H9 (cell line): ENCODE measurements at regions not wholly inside any gene's neighbourhood (a gene's known extent, or its start where the extent isn't known, plus 50 kb on each side); places are given as distances from the start of the nearest gene placed in this dataset.

Source experiments
- DNase-seq: peaks from one replicate; pipeline ENCODE4 v3.0.0-alpha.2; 2017
- H2AFZ ChIP-seq: one replicate; pipeline ENCODE4 v1.6.1; 2013; ENCODE audit warnings: mild to moderate bottlenecking, low read length, control low read depth, moderate library complexity
- H2AK5ac ChIP-seq: 2 replicates; pipeline ENCODE4 v1.6.1; 2013; ENCODE audit warnings: low read length, control low read depth, mixed read lengths; ENCODE audit not compliant: insufficient read length
- H2BK120ac ChIP-seq: one replicate; pipeline ENCODE4 v1.6.1; 2013; ENCODE audit warnings: low read depth, mild to moderate bottlenecking, low read length, control low read depth, inconsistent platforms; ENCODE audit not compliant: poor library complexity, severe bottlenecking
- H2BK12ac ChIP-seq: 2 replicates; pipeline ENCODE4 v1.6.1; 2013; ENCODE audit warnings: low read length, control low read depth, mixed read lengths, low read depth; ENCODE audit not compliant: insufficient read length
- H2BK15ac ChIP-seq: 2 replicates; pipeline ENCODE4 v1.6.1; 2013; ENCODE audit warnings: low read depth, low read length, control low read depth
- H2BK20ac ChIP-seq: one replicate; pipeline ENCODE4 v1.6.1; 2013; ENCODE audit warnings: low read depth, mild to moderate bottlenecking, low read length, control low read depth, inconsistent platforms; ENCODE audit not compliant: poor library complexity, severe bottlenecking
- H2BK5ac ChIP-seq: 2 replicates; pipeline ENCODE4 v1.6.1; 2013; ENCODE audit warnings: low read length, control low read depth, mixed read lengths; ENCODE audit not compliant: insufficient read length
- H3K14ac ChIP-seq: 2 replicates; pipeline ENCODE4 v1.6.1; 2013; ENCODE audit warnings: low read length, control low read depth; ENCODE audit not compliant: insufficient read depth
- H3K18ac ChIP-seq: 2 replicates; pipeline ENCODE4 v1.6.1; 2013; ENCODE audit warnings: low read depth, mild to moderate bottlenecking, mixed read lengths, low read length, control low read depth; ENCODE audit not compliant: insufficient read length
- H3K23ac ChIP-seq: 2 replicates; pipeline ENCODE4 v1.6.1; 2013; ENCODE audit warnings: low read length, control low read depth, mixed read lengths, low read depth; ENCODE audit not compliant: insufficient read length
- H3K23me2 ChIP-seq: 2 replicates; pipeline ENCODE4 v1.6.1; 2013; ENCODE audit warnings: low read depth, mild to moderate bottlenecking, mixed read lengths, low read length, control low read depth; ENCODE audit not compliant: insufficient read length, poor library complexity, severe bottlenecking
- H3K27ac ChIP-seq: 2 replicates; pipeline ENCODE4 v1.5.1; 2013; ENCODE audit warnings: low read length, control low read depth, mixed read lengths, low read depth; ENCODE audit not compliant: insufficient read length
- H3K27me3 ChIP-seq: 2 replicates; pipeline ENCODE4 v1.6.1; 2013; ENCODE audit warnings: low read length, control low read depth, inconsistent platforms; ENCODE audit not compliant: insufficient read depth
- H3K4ac ChIP-seq: 2 replicates; pipeline ENCODE4 v1.6.1; 2013; ENCODE audit warnings: low read depth, mild to moderate bottlenecking, control low read depth, inconsistent platforms, low read length, moderate library complexity
- H3K4me1 ChIP-seq: 2 replicates; pipeline ENCODE4 v1.6.1; 2013; ENCODE audit warnings: low read length, control low read depth, inconsistent platforms; ENCODE audit not compliant: insufficient read depth
- H3K4me2 ChIP-seq: 2 replicates; pipeline ENCODE4 v1.6.1; 2013; ENCODE audit warnings: low read length, control low read depth, mixed read lengths; ENCODE audit not compliant: insufficient read length, insufficient read depth
- H3K56ac ChIP-seq: 2 replicates; pipeline ENCODE4 v1.6.1; 2013; ENCODE audit warnings: low read depth, mild to moderate bottlenecking, mixed read lengths, low read length, control low read depth; ENCODE audit not compliant: insufficient read length
- H3K79me1 ChIP-seq: 2 replicates; pipeline ENCODE4 v1.6.1; 2013; ENCODE audit warnings: low read depth, mild to moderate bottlenecking, moderate library complexity, low read length, control low read depth, inconsistent platforms; ENCODE audit not compliant: insufficient read depth, poor library complexity, severe bottlenecking
- H3K79me2 ChIP-seq: 2 replicates; pipeline ENCODE4 v1.6.1; 2013; ENCODE audit warnings: low read length, control low read depth, inconsistent platforms; ENCODE audit not compliant: insufficient read depth
- H3K9ac ChIP-seq: 2 replicates; pipeline ENCODE4 v1.6.1; 2013; ENCODE audit warnings: low read length, control low read depth, mixed read lengths; ENCODE audit not compliant: insufficient read length; ENCODE audit errors: extremely low read depth
- H3K9me3 ChIP-seq: one replicate; pipeline ENCODE4 v1.6.1; 2013; ENCODE audit warnings: low read depth, low read length, inconsistent platforms; ENCODE audit not compliant: control insufficient read depth
- H3T11ph ChIP-seq: one replicate; pipeline ENCODE4 v1.6.1; 2013; ENCODE audit warnings: mild to moderate bottlenecking, low read length, control low read depth, inconsistent platforms
- H4K20me1 ChIP-seq: one replicate; pipeline ENCODE4 v1.6.1; 2013; ENCODE audit not compliant: control insufficient read depth, insufficient read length, insufficient read depth
- H4K5ac ChIP-seq: 2 replicates; pipeline ENCODE4 v1.6.1; 2013; ENCODE audit warnings: low read depth, mild to moderate bottlenecking, mixed read lengths, low read length, control low read depth; ENCODE audit not compliant: insufficient read length
- H4K8ac ChIP-seq: replicated peaks from 2 replicates; pipeline ENCODE4 v1.6.1; 2013; ENCODE audit warnings: low read length, control low read depth, mixed read lengths, low read depth; ENCODE audit not compliant: insufficient read length
- H4K91ac ChIP-seq: 2 replicates; pipeline ENCODE4 v1.6.1; 2013; ENCODE audit warnings: low read depth, mild to moderate bottlenecking, moderate library complexity, mixed read lengths, low read length, control low read depth; ENCODE audit not compliant: insufficient read length
- H3K27ac Mint-ChIP-seq, 3 experiments: 2 replicates in 2 of 3; 3 replicates in 1 of 3; pipeline ENCODE4 v1.8.0; 2020 to 2021; ENCODE audit warnings: mixed read lengths in 3 of 3, mild to moderate bottlenecking in 1 of 3, moderate library complexity in 1 of 3
- H3K27me3 Mint-ChIP-seq: 2 replicates; pipeline ENCODE4 v1.8.0; 2021; ENCODE audit warnings: low read depth, mild to moderate bottlenecking, moderate library complexity, mixed read lengths
- H3K36me3 Mint-ChIP-seq, 3 experiments: 2 replicates in 2 of 3; 3 replicates in 1 of 3; pipeline ENCODE4 v1.8.0; 2020 to 2021; ENCODE audit warnings: low read depth in 3 of 3, mixed read lengths in 3 of 3; ENCODE audit not compliant: insufficient read depth in 1 of 3
- H3K4me1 Mint-ChIP-seq, 2 experiments: 2 replicates each; pipeline ENCODE4 v1.8.0; 2020; ENCODE audit warnings: mixed read lengths in 2 of 2
- H3K4me3 Mint-ChIP-seq, 2 experiments: 2 replicates in 1 of 2; 3 replicates in 1 of 2; pipeline ENCODE4 v1.8.0; 2020 to 2021; ENCODE audit warnings: mild to moderate bottlenecking in 2 of 2, mixed read lengths in 2 of 2, moderate library complexity in 1 of 2
- H3K9me3 Mint-ChIP-seq, 2 experiments: 2 replicates in 1 of 2; 3 replicates in 1 of 2; pipeline ENCODE4 v1.8.0; 2020; ENCODE audit warnings: mild to moderate bottlenecking in 2 of 2, mixed read lengths in 2 of 2, moderate library complexity in 1 of 2
- CTCF ChIP-seq: fragments of 200-600 bp; sonication (generic); conservative IDR thresholded peaks from 3 replicates; pipeline ENCODE4 v1.8.0; 2021; ENCODE audit warnings: antibody characterized with exemption, mild to moderate bottlenecking
- WGBS: extraction: QIAGEN DNeasy Blood & Tissue Kit; methylation state at CpG from one replicate; pipeline ENCODE4 v1.1.7; 2013; ENCODE audit warnings: missing lambda C conversion rate, low lambda C conversion rate, mixed read lengths; ENCODE audit not compliant: insufficient read length; ENCODE audit errors: extremely low coverage; 5-methylcytosine and 5-hydroxymethylcytosine counted together

- Histone ChIP-seq H3K56ac (no peak overlapping the region), H3K27me3 (no peaks in the 10 kb centered on the region), H2BK20ac (no peak overlapping the region), H3K4me1 (peaks cover 2% of the 10 kb centered on the region; the same call in 1 of the 2 replicates), H2BK120ac (no peak overlapping the region), H2AK5ac (no peak overlapping the region), H3K79me1 (no peaks in the 10 kb centered on the region), H4K5ac (no peak overlapping the region), H3K9ac (no peak overlapping the region), H2BK12ac (no peak overlapping the region), H4K20me1 (no peaks in the 10 kb centered on the region), H2AFZ (no peak overlapping the region), H3K9me3 (no peaks in the 10 kb centered on the region), H3K27ac (no peak overlapping the region), H3T11ph (no peak overlapping the region), H4K8ac (no peak overlapping the region), H3K23me2 (no peaks in the 10 kb centered on the region), H4K91ac (no peak overlapping the region), H2BK5ac (no peak overlapping the region), H3K79me2 (no peaks in the 10 kb centered on the region), H3K23ac (no peak overlapping the region), H3K18ac (no peak overlapping the region), H2BK15ac (no peak overlapping the region), H3K14ac (no peak overlapping the region), H3K4me2 (no peak overlapping the region), H3K4ac (no peak overlapping the region)
- H3K9me3 Mint-ChIP-seq: peaks cover 17 to 23% of the 10 kb centered on the region in 2 experiments
- peaks cover 17 to 21% of the 10 kb centered on the region in 2 experiments for H3K4me1 Mint-ChIP-seq
- DNase-seq: no peak
- no peak for TF ChIP-seq CTCF
- WGBS: no CpG with 5 or more reads among the region's 2 CpGs
- H3K36me3 Mint-ChIP-seq: peaks cover 4 to 24% (median 10%) of the 10 kb centered on the region in 3 experiments
- H3K27ac Mint-ChIP-seq: no peak overlapping the region
- H3K4me3 Mint-ChIP-seq: no peak overlapping the region
- H3K27me3 Mint-ChIP-seq: peaks cover 1% of the 10 kb centered on the region; the same call in 1 of the 2 replicates
These were observed 548.8 kb upstream of the MDFIC2 start for GRCh38 chr3:70861234-70861633.
